ENCODE measurements at regions not wholly inside any gene's neighbourhood (a gene's known extent, or its start where the extent isn't known, plus 50 kb on each side); places are given as distances from the start of the nearest gene placed in this dataset.
"Not testable (repeated sequence)": the region's sequence is repeated elsewhere in the genome, so short reads cannot be mapped to it uniquely, and the experiment has no call there.

DNA sequence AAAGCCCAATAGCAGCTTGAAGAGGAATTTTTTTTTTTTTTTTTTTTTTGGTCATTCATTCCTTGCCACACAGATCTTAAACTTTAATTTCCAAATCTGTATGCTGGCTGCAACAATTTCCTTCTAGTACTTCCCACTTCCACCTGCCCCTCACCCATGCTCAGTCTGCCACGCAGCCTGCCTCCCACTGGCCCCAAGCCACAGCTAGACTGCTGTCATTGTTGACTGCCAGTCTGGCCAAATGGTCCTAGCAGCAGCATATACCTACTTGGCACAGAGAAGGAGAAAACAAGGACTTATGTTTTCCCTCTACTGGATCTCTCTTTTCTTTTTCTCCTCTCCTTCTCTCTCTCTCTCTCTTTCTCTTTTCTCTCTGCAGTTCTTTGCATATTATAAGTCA is 118.3 kb upstream of the HEY2 start:
- Mint-ChIP-seq H3K27ac (no peak overlapping the region), H3K4me1 (ENCODE audit: low read depth) (no peaks in the 10 kb centered on the region), H3K4me3 (no peak overlapping the region), H3K9me3 (no peaks in the 10 kb centered on the region), H3K36me3 (ENCODE audit: low read depth) (no peaks in the 10 kb centered on the region), H3K27me3 (ENCODE audit: low read depth) (peaks cover 2% of the 10 kb centered on the region)
- DNase-seq, result no peak
- intact Hi-C loops (cut with micrococcal nuclease), result no loop called here
- CTCF ChIA-PET, result interaction anchor here (1.0 kb wide), 1 partner anchor 81 kb away, joined by 3 read pairs; no protein-coding TSS in a partner anchor

- H3K4me3 Mint-ChIP-seq; H3K27ac Mint-ChIP-seq; DNase-seq; H3K9me3 Mint-ChIP-seq; H3K36me3 Mint-ChIP-seq (ENCODE audit: low read depth); CTCF ChIA-PET; H3K4me1 Mint-ChIP-seq (ENCODE audit: low read depth); intact Hi-C loops (cut with micrococcal nuclease); H3K27me3 Mint-ChIP-seq (ENCODE audit: low read depth): not testable (repeated sequence)
Observed at GRCh38 chr6:125636011-125636410, 113.4 kb upstream of the HEY2 start.

GRCh38 chr6:125636671-125637070 is 112.8 kb upstream of the HEY2 start:
- H3K4me1 Mint-ChIP-seq (ENCODE audit: low read depth), result no peaks in the 10 kb centered on the region
- no peak overlapping the region for H3K27ac Mint-ChIP-seq
- H3K9me3 Mint-ChIP-seq, result no peaks in the 10 kb centered on the region
- DNase-seq, result no peak
- H3K36me3 Mint-ChIP-seq (ENCODE audit: low read depth), result no peaks in the 10 kb centered on the region
- intact Hi-C loops (cut with micrococcal nuclease), result no loop called here
- CTCF ChIA-PET, result no interaction called here
- peaks cover 7% of the 10 kb centered on the region for H3K27me3 Mint-ChIP-seq (ENCODE audit: low read depth)
- H3K4me3 Mint-ChIP-seq, result no peak overlapping the region

DNA sequence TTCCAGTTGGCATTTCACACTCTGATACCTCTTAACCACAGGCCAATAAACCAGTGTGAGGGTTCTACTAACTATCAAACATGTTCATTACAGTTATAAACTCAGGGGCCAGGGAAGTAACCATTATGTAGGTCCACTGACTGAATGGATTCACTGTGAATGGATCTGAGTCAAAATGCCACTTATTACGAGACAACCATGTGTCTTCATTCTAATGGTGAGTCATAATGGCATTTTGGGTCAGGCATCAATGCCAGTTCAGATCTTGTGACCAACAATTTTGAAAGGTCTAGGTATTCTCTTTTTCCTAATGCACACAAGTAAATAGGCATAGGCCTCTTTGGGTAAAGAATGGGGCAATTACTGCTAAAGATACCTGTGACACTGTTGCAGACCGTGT is 112.2 kb upstream of the HEY2 start:
- Mint-ChIP-seq H3K4me1 (ENCODE audit: low read depth) (no peaks in the 10 kb centered on the region), H3K36me3 (ENCODE audit: low read depth) (no peaks in the 10 kb centered on the region), H3K4me3 (no peak overlapping the region), H3K27me3 (ENCODE audit: low read depth) (peaks cover 8% of the 10 kb centered on the region), H3K9me3 (no peaks in the 10 kb centered on the region), H3K27ac (no peak overlapping the region)
- intact Hi-C loops (cut with micrococcal nuclease), result no loop called here
- DNase-seq, result no peak
- CTCF ChIA-PET, result no interaction called here

DNA sequence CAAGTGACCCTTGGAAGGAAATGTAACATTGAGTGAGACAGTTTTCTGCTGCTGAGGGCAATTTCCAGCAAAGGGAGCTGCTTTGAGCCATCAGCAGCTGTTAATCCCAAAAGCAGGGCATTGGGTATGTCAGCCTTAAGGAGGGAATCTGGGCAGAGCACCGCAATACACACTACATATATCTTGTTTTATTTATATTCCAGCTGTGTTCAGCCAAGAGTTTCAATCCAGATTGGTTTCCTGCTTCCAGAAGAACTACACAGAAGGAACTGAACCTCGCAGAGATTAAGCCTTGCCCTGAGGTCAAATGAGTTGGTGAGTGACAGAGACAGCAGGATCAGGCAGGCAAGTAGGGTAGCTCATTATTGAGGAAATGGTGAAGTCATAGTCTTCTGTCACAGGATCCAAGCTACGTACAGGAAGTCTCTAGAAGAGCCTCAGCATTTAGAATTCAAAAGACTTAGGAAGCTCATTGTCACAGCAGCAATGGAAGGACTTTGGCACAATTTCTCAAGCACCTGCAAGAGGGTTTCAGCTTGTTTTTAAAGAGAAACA is 109.9 kb upstream of the HEY2 start:
- no peak for DNase-seq
- intact Hi-C loops (cut with micrococcal nuclease), result no loop called here

DNA sequence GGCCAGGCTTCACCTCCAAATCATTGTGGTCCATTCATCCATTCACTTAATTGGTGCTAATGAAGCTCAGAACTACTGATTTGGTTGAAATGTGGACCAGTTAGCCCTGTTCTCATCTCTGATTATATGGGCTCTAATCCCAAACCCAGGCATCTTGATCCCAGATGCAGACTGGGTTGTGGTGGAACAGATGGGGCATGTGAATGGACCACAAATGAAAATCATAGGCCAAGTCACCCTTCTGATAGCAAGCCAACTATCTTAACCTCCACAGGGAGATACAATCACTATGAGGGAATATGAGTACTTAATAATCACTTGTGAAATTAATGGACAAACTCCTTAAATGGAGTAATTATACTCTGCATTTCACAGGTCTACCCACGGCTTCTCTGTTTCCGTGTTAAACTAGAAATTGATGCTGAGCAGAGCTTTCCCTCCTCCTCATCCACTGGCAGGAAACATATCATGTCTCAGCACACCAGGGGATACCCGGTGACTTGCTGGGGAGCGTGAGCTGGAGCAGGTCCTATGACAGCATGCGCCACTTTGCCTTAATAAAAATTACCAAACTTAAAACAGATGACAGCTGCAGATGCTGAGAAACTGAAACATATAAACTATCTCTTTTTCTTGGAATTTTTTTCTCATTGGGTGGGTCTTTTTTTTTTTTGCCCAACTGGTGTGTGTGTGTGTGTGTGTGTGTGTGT is 108.8 kb upstream of the HEY2 start:
- no peak overlapping the region for H3K4me3 Mint-ChIP-seq
- no peak for DNase-seq
- H3K4me1 Mint-ChIP-seq (ENCODE audit: low read depth), result no peaks in the 10 kb centered on the region
- CTCF ChIA-PET, result no interaction called here
- peaks cover 8% of the 10 kb centered on the region for H3K27me3 Mint-ChIP-seq (ENCODE audit: low read depth)
- intact Hi-C loops (cut with micrococcal nuclease), result no loop called here
- H3K36me3 Mint-ChIP-seq (ENCODE audit: low read depth), result no peaks in the 10 kb centered on the region
- H3K27ac Mint-ChIP-seq, result no peak overlapping the region
- no peaks in the 10 kb centered on the region for H3K9me3 Mint-ChIP-seq

More for the DNA sequence above, 109.9 kb upstream of the HEY2 start:
- Mint-ChIP-seq H3K4me1 (ENCODE audit: low read depth) (no peaks in the 10 kb centered on the region), H3K9me3 (no peaks in the 10 kb centered on the region), H3K36me3 (ENCODE audit: low read depth) (no peaks in the 10 kb centered on the region), H3K27ac (no peak overlapping the region), H3K27me3 (ENCODE audit: low read depth) (peaks cover 8% of the 10 kb centered on the region), H3K4me3 (no peak overlapping the region)
- CTCF ChIA-PET, result interaction anchor here (1.0 to 1.6 kb wide), 2 partner anchors 8 to 114 kb away, joined by 3 read pairs; no protein-coding TSS in a partner anchor

DNA sequence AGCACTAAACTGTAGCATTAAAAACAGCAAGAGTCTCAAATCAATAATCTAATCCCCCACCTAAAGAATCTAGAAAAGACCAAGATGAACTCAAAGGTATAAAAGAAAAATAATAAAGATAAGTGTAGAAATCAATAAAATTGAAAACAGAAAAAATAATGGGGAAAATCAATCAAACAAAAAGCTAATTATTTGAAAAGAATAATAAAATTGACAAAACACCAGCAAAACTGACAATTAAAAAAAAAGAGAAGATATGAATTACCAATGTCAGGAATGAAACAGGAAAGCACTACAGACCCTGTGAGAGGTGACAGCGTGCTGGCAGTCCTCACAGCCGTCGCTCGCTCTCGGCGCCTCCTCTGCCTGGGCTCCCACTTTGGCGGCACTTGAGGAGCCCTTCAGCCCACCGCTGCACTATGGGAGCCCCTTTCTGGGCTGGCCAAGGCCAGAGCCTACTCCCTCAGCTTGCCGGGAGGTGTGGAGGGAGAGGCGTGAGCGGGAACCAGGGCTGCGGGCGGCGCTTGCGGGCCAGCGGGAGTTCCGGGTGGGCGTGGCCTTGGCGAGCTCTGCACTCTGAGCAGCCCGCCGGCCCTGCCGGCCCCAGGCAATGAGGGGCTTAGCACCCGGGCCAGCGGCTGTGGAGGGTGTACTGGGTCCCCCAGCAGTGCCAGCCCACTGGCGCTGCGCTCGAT is 105.3 kb upstream of the HEY2 start:
- H3K9me3 Mint-ChIP-seq; H3K4me1 Mint-ChIP-seq (ENCODE audit: low read depth); H3K27ac Mint-ChIP-seq; H3K36me3 Mint-ChIP-seq (ENCODE audit: low read depth); intact Hi-C loops (cut with micrococcal nuclease); H3K4me3 Mint-ChIP-seq; DNase-seq; CTCF ChIA-PET: not testable (repeated sequence)
- H3K27me3 Mint-ChIP-seq (ENCODE audit: low read depth), result peaks cover 13% of the 10 kb centered on the region

- Mint-ChIP-seq H3K4me1 (ENCODE audit: low read depth) (no peaks in the 10 kb centered on the region), H3K4me3 (no peak overlapping the region), H3K36me3 (ENCODE audit: low read depth) (no peaks in the 10 kb centered on the region), H3K27ac (peak overlapping the region; percentile 24), H3K9me3 (no peaks in the 10 kb centered on the region), H3K27me3 (ENCODE audit: low read depth) (peaks cover 5% of the 10 kb centered on the region)
- intact Hi-C loops (cut with micrococcal nuclease), result no loop called here
- CTCF ChIA-PET, result interaction anchor here (1.0 kb wide), 1 partner anchor 8 kb away, joined by 3 read pairs; no protein-coding TSS in a partner anchor
- DNase-seq, result no peak
Observed at GRCh38 chr6:125647391-125647790, 102.0 kb upstream of the HEY2 start.

- DNase-seq; intact Hi-C loops (cut with micrococcal nuclease); H3K4me3 Mint-ChIP-seq; H3K9me3 Mint-ChIP-seq; CTCF ChIA-PET; H3K36me3 Mint-ChIP-seq (ENCODE audit: low read depth); H3K27ac Mint-ChIP-seq; H3K4me1 Mint-ChIP-seq (ENCODE audit: low read depth): not testable (repeated sequence)
- peaks cover 12% of the 10 kb centered on the region for H3K27me3 Mint-ChIP-seq (ENCODE audit: low read depth)
Observed at GRCh38 chr6:125653752-125654151, 95.7 kb upstream of the HEY2 start.

DNA sequence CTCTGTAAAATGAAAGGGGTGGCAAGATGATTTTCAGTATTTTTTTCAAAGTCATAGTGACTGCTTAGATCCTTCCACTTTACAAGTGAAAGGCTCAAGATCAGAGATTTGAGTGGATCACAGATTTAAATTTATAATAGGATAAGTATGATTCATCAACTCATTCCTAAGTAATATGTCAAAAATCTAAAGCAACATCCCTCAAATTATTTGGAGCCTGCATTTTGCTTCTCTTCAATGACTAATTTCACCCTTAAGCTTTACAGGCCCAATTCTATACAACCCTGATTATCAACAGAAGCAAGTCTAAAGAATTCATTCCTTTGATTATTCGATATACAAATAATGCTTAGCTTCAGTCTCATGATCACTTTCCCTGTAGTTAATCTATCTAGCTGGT is 93.9 kb upstream of the HEY2 start:
- H3K27ac Mint-ChIP-seq, result no peak overlapping the region
- no peaks in the 10 kb centered on the region for H3K36me3 Mint-ChIP-seq (ENCODE audit: low read depth)
- CTCF ChIA-PET, result no interaction called here
- H3K27me3 Mint-ChIP-seq (ENCODE audit: low read depth), result peaks cover 12% of the 10 kb centered on the region
- no peaks in the 10 kb centered on the region for H3K4me1 Mint-ChIP-seq (ENCODE audit: low read depth)
- intact Hi-C loops (cut with micrococcal nuclease), result no loop called here
- peaks cover 2% of the 10 kb centered on the region for H3K9me3 Mint-ChIP-seq
- no peak overlapping the region for H3K4me3 Mint-ChIP-seq
- DNase-seq, result no peak

GRCh38 chr6:125656287-125656870 is 93.1 kb upstream of the HEY2 start:
- no peak overlapping the region for H3K4me3 Mint-ChIP-seq
- H3K4me1 Mint-ChIP-seq (ENCODE audit: low read depth), result no peaks in the 10 kb centered on the region
- H3K36me3 Mint-ChIP-seq (ENCODE audit: low read depth), result no peaks in the 10 kb centered on the region
- peaks cover 12% of the 10 kb centered on the region for H3K27me3 Mint-ChIP-seq (ENCODE audit: low read depth)
- DNase-seq, result no peak
- H3K27ac Mint-ChIP-seq, result no peak overlapping the region
- intact Hi-C loops (cut with micrococcal nuclease), result no loop called here
- CTCF ChIA-PET, result no interaction called here
- peaks cover 2% of the 10 kb centered on the region for H3K9me3 Mint-ChIP-seq

DNA sequence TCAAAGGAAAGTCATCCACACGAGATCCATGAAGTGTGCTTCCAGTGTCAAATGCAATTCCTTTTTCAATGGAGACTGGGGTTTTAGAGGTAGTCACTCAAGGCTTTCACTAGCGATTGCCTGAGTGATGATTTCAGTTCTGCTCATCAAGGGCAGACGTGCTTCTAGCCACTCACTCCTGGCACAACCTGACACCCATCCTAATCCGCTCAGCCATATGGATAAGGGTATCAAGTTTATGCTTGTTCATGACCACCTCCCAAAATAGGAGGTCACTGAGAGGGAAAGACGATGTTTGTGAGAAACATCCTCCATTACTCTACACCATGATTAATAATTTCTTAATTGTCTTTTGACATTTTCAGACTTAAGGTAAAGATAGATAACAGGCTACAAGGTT is 91.3 kb upstream of the HEY2 start:
- peaks cover 12% of the 10 kb centered on the region for H3K27me3 Mint-ChIP-seq (ENCODE audit: low read depth)
- no peaks in the 10 kb centered on the region for H3K4me1 Mint-ChIP-seq (ENCODE audit: low read depth)
- intact Hi-C loops (cut with micrococcal nuclease), result no loop called here
- no peak for DNase-seq
- no peak overlapping the region for H3K4me3 Mint-ChIP-seq
- no peak overlapping the region for H3K27ac Mint-ChIP-seq
- no peaks in the 10 kb centered on the region for H3K36me3 Mint-ChIP-seq (ENCODE audit: low read depth)
- CTCF ChIA-PET, result no interaction called here
- H3K9me3 Mint-ChIP-seq, result peaks cover 2% of the 10 kb centered on the region
